ENCODE measurements at regions not wholly inside any gene's neighbourhood (a gene's known extent, or its start where the extent isn't known, plus 50 kb on each side); places are given as distances from the start of the nearest gene placed in this dataset.

- TF ChIP-seq CTCF (IDR thresholded peaks at IDR 0.05): no peak
- TF ChIP-seq POLR2A (IDR thresholded peaks at IDR 0.05): no peak
- no peak for TF ChIP-seq POLR2AphosphoS5 (IDR thresholded peaks at IDR 0.05)
- TF ChIP-seq EP300 (IDR thresholded peaks at IDR 0.05): no peak
These were observed 101.5 kb downstream of the KCNF1 start for GRCh38 chr2:11013196-11013595.

Data from gastroesophageal sphincter (tissue), 3 donors.